Kidney (tissue), 13 donors: ENCODE measurements at regions not wholly inside any gene's neighbourhood (a gene's known extent, or its start where the extent isn't known, plus 50 kb on each side); places are given as distances from the start of the nearest gene placed in this dataset.

Source experiments
- DNase-seq, 5 donors: peaks; one replicate each; pipeline ENCODE4 v3.0.0-alpha.2; 2013 to 2020
- FAIRE-seq: peaks from 2 replicates; lab custom pipeline; 2012; peaks lifted over from hg19 to GRCh38; lab: Jason Lieb, UNC
- H3K27ac ChIP-seq, 2 donors: one replicate each; pipeline ENCODE4 v1.7.0; 2013; ENCODE audit warnings: low read depth in 2 of 2, low read length in 2 of 2, inconsistent platforms in 1 of 2
- H3K27me3 ChIP-seq: one replicate; pipeline ENCODE4 v1.7.1; 2013; ENCODE audit warnings: low read length, inconsistent platforms; ENCODE audit not compliant: control insufficient read depth, insufficient read depth
- H3K36me3 ChIP-seq, 3 donors: one replicate each; pipeline versions ENCODE4 v1.7.0 to v1.7.1; 2013; ENCODE audit warnings: low read length in 3 of 3, control low read depth in 1 of 3, inconsistent platforms in 1 of 3; ENCODE audit not compliant: insufficient read depth in 3 of 3, control insufficient read depth in 2 of 3
- H3K4me1 ChIP-seq, 3 donors: one replicate each; pipeline versions ENCODE4 v1.7.0 to v1.7.1; 2013; ENCODE audit warnings: low read length in 3 of 3, inconsistent platforms in 1 of 3, low read depth in 1 of 3; ENCODE audit not compliant: control insufficient read depth in 2 of 3, insufficient read depth in 2 of 3
- H3K4me3 ChIP-seq, 3 donors: one replicate each; pipeline versions ENCODE4 v1.7.0 to v1.8.1; 2013; ENCODE audit warnings: low read length in 3 of 3, control low read depth in 1 of 3, inconsistent platforms in 1 of 3
- H3K9ac ChIP-seq, 3 donors: one replicate each; pipeline versions ENCODE4 v1.7.0 to v1.7.1; 2013; ENCODE audit warnings: low read length in 3 of 3, control low read depth in 1 of 3, inconsistent platforms in 1 of 3
- H3K9me3 ChIP-seq, 3 donors: one replicate each; pipeline versions ENCODE4 v1.7.0 to v1.7.1; 2013; ENCODE audit warnings: low read length in 3 of 3, control low read depth in 1 of 3, inconsistent platforms in 1 of 3; ENCODE audit not compliant: control insufficient read depth in 2 of 3, insufficient read depth in 1 of 3
- CTCF ChIP-seq: IDR thresholded peaks from 3 replicates; pipeline ENCODE4 v1.5.1; 2012; ENCODE audit warnings: mild to moderate bottlenecking, moderate library complexity, borderline replicate concordance; ENCODE audit not compliant: insufficient read depth; ENCODE audit errors: extremely low read depth
- intact Hi-C: fragments of 100-400 bp; cut with DNase I; formaldehyde crosslinking; loops from one replicate; pipeline ENCODE4 v1.11.1; 2022
- donor health status: control.
- donor health status: control.
- donor health status: control.
- donor health status: control.
- donor health status: control.
- donor health status: DM: yes; HTN: yes; CAD: no.
- donor health status: Normal renal cell carcinoma (clear cell type).

GRCh38 chr3:163655021-163655420 is 1423.3 kb downstream of the SI start:
- H3K9me3 ChIP-seq, result no peaks in the 10 kb centered on the region
- peak in 1 of 5 donors; percentile 48 for DNase-seq
- no peak for TF ChIP-seq CTCF
- FAIRE-seq, result no peak
- no peak overlapping the region for H3K9ac ChIP-seq
- H3K4me3 ChIP-seq, result no peak overlapping the region
- intact Hi-C loops, result no loop called here
- no peaks in the 10 kb centered on the region for H3K36me3 ChIP-seq
- no peaks in the 10 kb centered on the region for H3K4me1 ChIP-seq
- H3K27ac ChIP-seq, result no peak overlapping the region
- no peaks in the 10 kb centered on the region for H3K27me3 ChIP-seq

- no peak overlapping the region for H3K4me3 ChIP-seq
- FAIRE-seq (no peak), DNase-seq (no peak)
- H3K9me3 ChIP-seq, result peaks cover 0 to 2% (median 0%) of the 10 kb centered on the region in 3 donors
- intact Hi-C loops, result no loop called here
- no peak overlapping the region for H3K9ac ChIP-seq
- no peak for TF ChIP-seq CTCF
- H3K27ac ChIP-seq, result no peak overlapping the region
- H3K4me1 ChIP-seq, result no peaks in the 10 kb centered on the region
- no peaks in the 10 kb centered on the region for H3K36me3 ChIP-seq
- H3K27me3 ChIP-seq, result no peaks in the 10 kb centered on the region
These were observed 1434.1 kb downstream of the SI start for GRCh38 chr3:163644172-163644571.

- no peaks in the 10 kb centered on the region for H3K9me3 ChIP-seq
- H3K27me3 ChIP-seq, result no peaks in the 10 kb centered on the region
- no peaks in the 10 kb centered on the region for H3K36me3 ChIP-seq
- H3K9ac ChIP-seq, result no peak overlapping the region
- no peak overlapping the region for H3K4me3 ChIP-seq
- H3K4me1 ChIP-seq, result no peaks in the 10 kb centered on the region
- FAIRE-seq, result no peak
- no peak for DNase-seq
- H3K27ac ChIP-seq, result no peak overlapping the region
- TF ChIP-seq CTCF, result no peak
- intact Hi-C loops, result no loop called here
These were observed 1445.6 kb downstream of the SI start for GRCh38 chr3:163632722-163633121.

- H3K9me3 ChIP-seq, result no peaks in the 10 kb centered on the region
- no peak overlapping the region for H3K4me3 ChIP-seq
- H3K27me3 ChIP-seq, result no peaks in the 10 kb centered on the region
- no peak overlapping the region for H3K27ac ChIP-seq
- DNase-seq (peak in 1 of 5 donors; percentile 30), FAIRE-seq (no peak)
- intact Hi-C loops, result no loop called here
- TF ChIP-seq CTCF, result no peak
- no peak overlapping the region for H3K9ac ChIP-seq
- H3K4me1 ChIP-seq, result no peaks in the 10 kb centered on the region
- no peaks in the 10 kb centered on the region for H3K36me3 ChIP-seq
These were observed 1451.5 kb downstream of the SI start for GRCh38 chr3:163626753-163627152.
